ENCODE measurements at regions not wholly inside any gene's neighbourhood (a gene's known extent, or its start where the extent isn't known, plus 50 kb on each side); places are given as distances from the start of the nearest gene placed in this dataset.
A peak's percentile ranks its signal among the peaks of the same experiment; 100 is the strongest.

DNA sequence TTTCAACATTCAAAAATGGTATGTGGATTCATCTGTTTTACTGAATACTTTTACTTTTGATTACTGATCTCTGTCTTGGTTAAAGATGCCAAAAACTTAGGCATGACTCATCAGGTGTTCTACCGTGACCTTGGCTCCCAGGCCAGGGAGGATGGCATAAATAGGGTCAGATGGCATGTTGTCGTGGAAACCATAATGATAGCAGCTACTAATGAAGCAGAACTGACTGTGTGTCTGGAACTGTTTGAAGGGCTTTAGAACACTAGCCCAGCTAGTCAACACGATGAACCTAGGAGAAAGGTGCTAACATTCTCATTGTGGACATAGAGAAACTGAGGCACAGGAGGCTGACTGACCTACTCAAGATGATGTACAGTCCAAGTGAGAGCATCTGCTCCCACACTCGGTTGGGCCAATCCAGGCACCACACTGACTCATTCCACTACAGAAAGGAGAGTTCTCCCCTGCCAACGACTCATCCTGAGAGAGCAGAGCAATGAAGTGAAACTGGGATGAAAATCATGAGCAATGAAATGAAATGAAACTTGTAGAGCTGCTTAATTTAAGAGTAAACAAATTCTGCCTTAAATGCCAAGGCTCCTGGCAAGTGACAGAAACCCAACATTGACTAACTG, 116.0 kb downstream of the TENT4A start:
- ATAC-seq (ENCODE audit: low read depth) (peak; percentile 14), DNase-seq (no peak)
- Mint-ChIP-seq H3K9me3 (no peaks in the 10 kb centered on the region), H3K4me1 (peaks cover 11% of the 10 kb centered on the region), H3K4me3 (no peak overlapping the region), H3K27me3 (peaks cover 6% of the 10 kb centered on the region), H3K36me3 (ENCODE audit: low read depth) (no peaks in the 10 kb centered on the region), H3K27ac (no peak overlapping the region)
- intact Hi-C loops (cut with micrococcal nuclease): no loop called here
- TF ChIP-seq, protein P1, sequence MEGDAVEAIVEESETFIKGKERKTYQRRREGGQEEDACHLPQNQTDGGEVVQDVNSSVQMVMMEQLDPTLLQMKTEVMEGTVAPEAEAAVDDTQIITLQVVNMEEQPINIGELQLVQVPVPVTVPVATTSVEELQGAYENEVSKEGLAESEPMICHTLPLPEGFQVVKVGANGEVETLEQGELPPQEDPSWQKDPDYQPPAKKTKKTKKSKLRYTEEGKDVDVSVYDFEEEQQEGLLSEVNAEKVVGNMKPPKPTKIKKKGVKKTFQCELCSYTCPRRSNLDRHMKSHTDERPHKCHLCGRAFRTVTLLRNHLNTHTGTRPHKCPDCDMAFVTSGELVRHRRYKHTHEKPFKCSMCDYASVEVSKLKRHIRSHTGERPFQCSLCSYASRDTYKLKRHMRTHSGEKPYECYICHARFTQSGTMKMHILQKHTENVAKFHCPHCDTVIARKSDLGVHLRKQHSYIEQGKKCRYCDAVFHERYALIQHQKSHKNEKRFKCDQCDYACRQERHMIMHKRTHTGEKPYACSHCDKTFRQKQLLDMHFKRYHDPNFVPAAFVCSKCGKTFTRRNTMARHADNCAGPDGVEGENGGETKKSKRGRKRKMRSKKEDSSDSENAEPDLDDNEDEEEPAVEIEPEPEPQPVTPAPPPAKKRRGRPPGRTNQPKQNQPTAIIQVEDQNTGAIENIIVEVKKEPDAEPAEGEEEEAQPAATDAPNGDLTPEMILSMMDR (IDR thresholded peaks at IDR 0.05): no peak
- ChIA-PET CTCF (no interaction called here), POLR2A (no interaction called here)

DNA sequence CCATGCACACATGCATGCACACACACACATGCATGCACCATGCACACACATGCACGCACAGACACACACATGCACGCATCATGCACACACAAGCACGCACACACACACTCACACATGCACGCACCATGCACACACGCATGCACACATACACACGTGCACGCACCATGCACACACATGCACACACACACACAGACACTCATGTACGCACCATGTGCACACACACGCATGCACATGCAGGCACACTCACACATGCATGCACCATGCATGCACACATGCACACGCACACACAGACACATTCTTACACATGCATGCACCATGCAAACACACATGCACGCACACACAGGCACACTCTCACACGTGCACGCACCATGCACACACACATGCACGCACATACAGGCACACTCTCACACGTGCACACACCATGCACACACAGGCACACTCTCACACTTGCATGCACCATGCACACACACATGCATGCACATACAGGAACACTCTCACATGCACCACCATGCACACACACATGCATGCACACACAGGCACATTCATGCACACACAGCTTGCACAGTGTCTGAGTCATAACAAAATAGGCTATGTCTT, 117.5 kb downstream of the TENT4A start:
- H3K27me3 Mint-ChIP-seq: peaks cover 6% of the 10 kb centered on the region
- H3K4me1 Mint-ChIP-seq: peaks cover 11% of the 10 kb centered on the region
- CTCF ChIA-PET: no interaction called here
- H3K9me3 Mint-ChIP-seq: no peaks in the 10 kb centered on the region
- H3K4me3 Mint-ChIP-seq: no peak overlapping the region
- H3K36me3 Mint-ChIP-seq (ENCODE audit: low read depth): no peaks in the 10 kb centered on the region
- H3K27ac Mint-ChIP-seq: no peak overlapping the region
- POLR2A ChIA-PET: no interaction called here
- no peak for ATAC-seq (ENCODE audit: low read depth)
- TF ChIP-seq, protein P1 (IDR thresholded peaks at IDR 0.05): no peak
- intact Hi-C loops (cut with micrococcal nuclease): loop anchor here (10.0 kb wide), 1 partner anchor 1336 kb away; no protein-coding TSS in a partner anchor
- no peak for DNase-seq

DNA sequence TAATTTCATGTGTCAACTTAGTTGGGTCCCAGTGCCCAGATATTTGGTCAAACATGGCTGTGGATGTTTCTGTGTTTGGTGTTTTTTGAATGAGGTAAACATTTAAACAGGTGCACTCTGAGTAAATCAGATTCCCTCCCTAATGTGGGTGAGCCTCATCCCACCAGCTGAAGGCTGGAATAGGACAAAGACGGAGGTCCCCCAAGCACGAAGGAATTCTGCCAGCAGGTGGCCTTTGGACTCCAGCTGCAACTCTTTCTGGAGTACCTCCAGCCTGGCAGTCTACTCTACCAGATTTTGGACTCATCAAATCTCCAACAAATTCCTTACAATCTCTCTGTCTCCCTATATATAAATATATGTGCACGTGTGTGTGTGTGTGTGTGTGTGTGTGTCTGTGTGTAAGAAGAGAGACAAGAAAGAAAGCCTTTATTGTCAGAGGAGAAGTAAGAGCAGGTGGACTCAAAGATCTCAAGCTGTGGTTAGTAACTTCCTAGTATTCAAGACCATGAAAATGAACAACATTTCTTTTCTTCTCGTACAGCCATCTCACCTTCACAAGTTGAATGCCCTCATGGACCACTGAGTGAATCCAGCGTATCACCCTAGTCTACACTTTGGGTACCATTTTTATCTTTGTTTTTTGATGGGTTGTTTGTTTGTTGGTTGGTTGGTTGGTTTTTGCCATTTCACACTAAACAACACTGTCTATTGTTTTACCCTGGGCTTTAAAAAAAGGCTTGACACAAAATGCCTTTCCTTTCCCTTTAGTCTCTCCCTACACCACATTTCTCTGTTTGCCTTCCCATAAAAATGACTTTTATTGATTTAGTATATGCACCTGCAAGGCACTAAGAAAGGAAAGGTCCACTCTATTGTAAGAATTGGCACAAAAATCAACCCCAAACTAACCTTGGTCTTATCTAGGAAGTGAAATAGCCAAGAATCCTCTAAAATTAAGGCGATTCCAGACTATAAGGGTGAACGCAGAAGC, 118.7 kb downstream of the TENT4A start:
- no peak overlapping the region for H3K27ac Mint-ChIP-seq
- ChIA-PET POLR2A (no interaction called here), CTCF (no interaction called here)
- DNase-seq (no peak), ATAC-seq (ENCODE audit: low read depth) (no peak)
- H3K4me1 Mint-ChIP-seq: peaks cover 11% of the 10 kb centered on the region
- no peak overlapping the region for H3K4me3 Mint-ChIP-seq
- H3K9me3 Mint-ChIP-seq: no peaks in the 10 kb centered on the region
- TF ChIP-seq, protein P1 (IDR thresholded peaks at IDR 0.05): no peak
- intact Hi-C loops (cut with micrococcal nuclease): loop anchor here (10.0 kb wide), 1 partner anchor 1337 kb away; no protein-coding TSS in a partner anchor
- peaks cover 2% of the 10 kb centered on the region for H3K27me3 Mint-ChIP-seq
- no peaks in the 10 kb centered on the region for H3K36me3 Mint-ChIP-seq (ENCODE audit: low read depth)

DNA sequence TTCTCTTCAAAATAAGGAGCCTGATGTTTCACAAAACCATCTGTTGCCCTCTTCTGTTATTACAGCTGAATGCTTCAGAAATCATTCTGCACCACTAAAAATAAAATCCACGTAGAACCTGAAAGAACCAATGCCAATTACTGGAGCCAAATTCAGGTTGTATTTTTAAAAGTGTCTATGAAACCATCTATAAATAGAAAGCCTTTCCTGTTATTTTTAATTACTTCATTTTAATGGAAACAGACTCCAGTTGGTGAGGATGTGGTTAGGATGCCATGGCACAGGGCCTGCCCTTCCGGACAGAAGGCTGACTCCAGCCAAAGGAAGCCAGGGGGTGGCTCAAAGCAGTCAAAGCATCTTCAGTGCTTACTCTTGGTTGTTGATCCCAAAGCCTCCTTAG, 119.8 kb downstream of the TENT4A start:
- H3K36me3 Mint-ChIP-seq (ENCODE audit: low read depth): no peaks in the 10 kb centered on the region
- peaks cover 6% of the 10 kb centered on the region for H3K9me3 Mint-ChIP-seq
- TF ChIP-seq, protein P1 (IDR thresholded peaks at IDR 0.05): no peak
- no peak overlapping the region for H3K27ac Mint-ChIP-seq
- ChIA-PET CTCF (no interaction called here), POLR2A (no interaction called here)
- DNase-seq: no peak
- ATAC-seq (ENCODE audit: low read depth): no peak
- peaks cover 8% of the 10 kb centered on the region for H3K4me1 Mint-ChIP-seq
- peaks cover 2% of the 10 kb centered on the region for H3K27me3 Mint-ChIP-seq
- intact Hi-C loops (cut with micrococcal nuclease): loop anchor here (10.0 kb wide), 1 partner anchor 1338 kb away; no protein-coding TSS in a partner anchor
- H3K4me3 Mint-ChIP-seq: no peak overlapping the region

DNA sequence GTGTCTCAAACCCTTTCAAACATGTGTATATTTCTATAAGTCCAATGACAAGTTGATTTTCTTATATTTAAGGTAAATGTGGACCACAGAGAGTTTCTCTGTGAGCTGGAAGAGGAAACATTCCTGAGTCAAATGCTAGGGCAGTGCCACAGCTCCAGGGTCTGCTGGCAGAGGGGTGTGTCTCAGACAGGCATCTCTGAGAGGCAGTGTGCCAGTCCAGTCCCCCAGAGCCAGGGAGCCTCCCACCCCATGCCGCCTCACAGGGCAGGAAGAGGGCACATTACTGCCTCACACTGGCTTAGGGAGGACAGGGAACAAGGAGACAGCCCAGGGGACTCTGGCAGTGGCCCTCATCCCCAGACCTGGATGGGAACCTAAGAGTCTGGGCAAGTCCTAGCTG, 120.2 kb downstream of the TENT4A start:
- Mint-ChIP-seq H3K27me3 (peaks cover 2% of the 10 kb centered on the region), H3K36me3 (ENCODE audit: low read depth) (no peaks in the 10 kb centered on the region), H3K9me3 (peaks cover 8% of the 10 kb centered on the region), H3K4me1 (peaks cover 4% of the 10 kb centered on the region), H3K27ac (no peak overlapping the region), H3K4me3 (no peak overlapping the region)
- intact Hi-C loops (cut with micrococcal nuclease): loop anchor here (10.0 kb wide), 1 partner anchor 1339 kb away; no protein-coding TSS in a partner anchor
- TF ChIP-seq, protein P1 (IDR thresholded peaks at IDR 0.05): no peak
- DNase-seq (no peak), ATAC-seq (ENCODE audit: low read depth) (no peak)
- CTCF ChIA-PET: no interaction called here
- POLR2A ChIA-PET: no interaction called here
